ENCODE measurements at regions not wholly inside any gene's neighbourhood (a gene's known extent, or its start where the extent isn't known, plus 50 kb on each side); places are given as distances from the start of the nearest gene placed in this dataset.
"Not testable (repeated sequence)": the region's sequence is repeated elsewhere in the genome, so short reads cannot be mapped to it uniquely, and the experiment has no call there.

DNA sequence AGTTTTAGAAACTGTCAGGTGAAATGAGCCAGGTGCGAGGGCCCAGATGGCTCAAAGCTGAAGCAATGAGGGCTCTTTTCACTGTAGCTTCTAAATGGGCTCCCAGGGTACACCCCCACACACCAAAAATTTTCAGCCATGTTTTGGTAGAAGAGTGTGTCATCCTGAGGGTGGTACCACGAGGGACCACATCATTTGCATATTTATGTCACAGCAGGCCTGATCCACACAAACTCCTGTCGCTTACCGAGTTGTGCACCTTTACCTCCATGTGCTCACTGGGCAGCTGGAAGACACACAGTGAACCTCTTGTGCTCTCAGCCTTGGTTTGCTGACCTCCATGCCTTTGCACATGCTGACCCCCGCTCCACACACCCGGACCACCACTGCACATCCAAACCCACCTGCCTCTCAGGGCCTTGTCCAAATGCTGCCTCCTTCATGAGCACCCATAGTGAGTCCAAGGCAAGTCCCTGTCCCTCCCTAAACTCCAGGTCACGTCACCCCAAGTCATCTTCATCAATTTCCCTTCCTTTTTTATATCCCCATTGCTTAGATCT lies 352.2 kb downstream of the BCL2L11 start:
- intact Hi-C loops (cut with DNase I); ATAC-seq; DNase-seq: not testable (repeated sequence)

DNA sequence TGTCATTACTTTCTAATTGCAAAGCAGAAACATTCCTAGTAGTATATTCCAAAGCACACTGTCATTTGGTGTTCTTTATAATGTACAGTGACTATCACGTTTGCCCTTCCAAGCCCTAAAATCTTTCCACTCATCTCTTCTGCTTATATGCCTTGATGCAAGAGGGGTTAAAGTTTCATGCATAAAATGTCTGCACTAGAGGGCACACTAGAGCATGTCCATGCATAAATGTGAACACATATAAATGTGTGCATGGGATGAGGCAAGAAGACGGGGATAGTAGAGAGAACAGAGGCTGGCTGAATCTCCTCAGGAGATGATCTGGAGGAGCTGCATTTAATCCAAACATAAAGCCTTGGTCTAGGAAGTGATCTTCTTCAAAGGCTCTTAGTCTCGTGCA lies 352.8 kb downstream of the BCL2L11 start:
- intact Hi-C loops (cut with DNase I); DNase-seq: not testable (repeated sequence)
- ATAC-seq = peak; percentile 49 to 65

- ATAC-seq; intact Hi-C loops (cut with DNase I); DNase-seq: not testable (repeated sequence)
Observed at GRCh38 chr2:111474198-111474705, 353.5 kb downstream of the BCL2L11 start.

DNA sequence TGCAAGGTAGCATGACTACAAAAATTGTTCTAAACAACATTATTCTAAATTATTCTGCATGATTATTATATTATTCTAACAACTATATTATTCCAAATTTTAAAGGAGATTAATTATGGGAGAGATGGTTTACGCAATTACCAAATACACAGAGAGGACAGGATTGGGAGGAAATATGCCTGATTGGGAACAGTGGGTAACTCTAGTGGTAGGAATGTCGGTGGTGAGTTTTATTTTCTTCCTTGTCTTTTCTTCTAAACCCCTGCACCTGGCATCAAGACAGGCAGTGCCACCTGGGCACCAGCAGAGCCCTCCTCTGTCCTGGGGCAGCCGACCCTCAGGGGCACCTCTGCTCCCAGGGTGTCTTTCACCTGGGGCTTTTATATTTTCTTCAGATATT lies 357.6 kb downstream of the BCL2L11 start:
- intact Hi-C loops (cut with DNase I); DNase-seq; ATAC-seq: not testable (repeated sequence)

- intact Hi-C loops (cut with DNase I); DNase-seq; ATAC-seq: not testable (repeated sequence)
Observed at GRCh38 chr2:111478871-111479318, 358.2 kb downstream of the BCL2L11 start.

- ATAC-seq = peak in 1 of 2 donors; percentile 86
- not testable (repeated sequence) for DNase-seq
Observed at GRCh38 chr2:111480016-111480625, 359.4 kb downstream of the BCL2L11 start.

GRCh38 chr2:111480633-111481032 lies 359.9 kb downstream of the BCL2L11 start:
- intact Hi-C loops (cut with DNase I); DNase-seq: not testable (repeated sequence)
- peak in 1 of 2 donors; percentile 36 for ATAC-seq

More at GRCh38 chr2:111480016-111480625, 359.4 kb downstream of the BCL2L11 start:
- intact Hi-C loops (cut with DNase I) = not testable (repeated sequence)

GRCh38 chr2:111481219-111481618 lies 360.5 kb downstream of the BCL2L11 start:
- intact Hi-C loops (cut with DNase I); DNase-seq; ATAC-seq: not testable (repeated sequence)

GRCh38 chr2:111482987-111483679 lies 362.4 kb downstream of the BCL2L11 start:
- intact Hi-C loops (cut with DNase I); DNase-seq: not testable (repeated sequence)

DNA sequence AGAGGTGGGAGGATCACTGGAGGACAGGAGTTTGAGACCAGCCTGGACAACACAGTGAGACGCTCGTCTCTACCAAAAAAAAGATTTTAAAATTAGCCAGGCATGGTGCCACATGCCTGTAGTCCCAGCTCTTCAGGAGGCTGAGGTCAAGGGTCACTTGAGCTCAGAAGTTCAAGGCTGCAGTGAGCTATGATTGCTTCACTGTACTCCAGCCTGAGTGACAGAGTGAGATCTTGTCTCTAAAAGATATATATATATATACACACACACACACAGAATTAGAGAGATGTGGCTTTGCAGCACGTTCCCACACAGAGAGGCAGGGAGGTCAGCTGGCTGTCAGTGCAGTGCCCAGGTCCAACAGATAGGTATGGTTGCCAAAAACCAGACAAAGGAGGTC lies 363.4 kb downstream of the BCL2L11 start:
- ATAC-seq; intact Hi-C loops (cut with DNase I): not testable (repeated sequence)

More at GRCh38 chr2:111482987-111483679, 362.4 kb downstream of the BCL2L11 start:
- peak; percentile 46 to 74 for ATAC-seq

DNA sequence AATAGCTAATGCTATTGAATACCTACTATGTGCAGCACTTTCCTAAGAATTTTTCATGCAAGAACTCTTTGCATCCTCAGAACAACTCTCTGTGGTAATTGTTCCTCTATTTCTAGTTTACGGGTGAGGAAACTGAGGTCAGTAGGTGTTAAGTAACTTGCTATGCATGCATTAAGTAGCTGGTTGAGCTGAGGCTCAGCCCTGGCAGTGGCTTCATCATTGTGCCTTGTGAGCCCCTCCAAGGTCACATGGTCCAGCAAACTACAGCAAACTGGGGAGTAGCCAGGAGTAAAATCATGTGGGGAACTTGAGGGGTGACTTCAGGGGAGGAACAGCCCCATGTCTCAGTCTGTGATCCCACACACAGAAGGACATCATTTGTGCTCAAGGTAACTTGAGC lies 365.2 kb downstream of the BCL2L11 start:
- ATAC-seq; DNase-seq; intact Hi-C loops (cut with DNase I): not testable (repeated sequence)

More for the DNA sequence above, 363.4 kb downstream of the BCL2L11 start:
- DNase-seq = not testable (repeated sequence)

- intact Hi-C loops (cut with DNase I); DNase-seq; ATAC-seq: not testable (repeated sequence)
Observed at GRCh38 chr2:111488451-111488850, 367.7 kb downstream of the BCL2L11 start.

- intact Hi-C loops (cut with DNase I) = not testable (repeated sequence)
- peak in 1 of 2 donors; percentile 20 for ATAC-seq
Observed at GRCh38 chr2:111489460-111489859, 368.7 kb downstream of the BCL2L11 start.

GRCh38 chr2:111491181-111491580 lies 370.5 kb downstream of the BCL2L11 start:
- intact Hi-C loops (cut with DNase I); DNase-seq: not testable (repeated sequence)
- ATAC-seq = peak; percentile 23 to 43

More at GRCh38 chr2:111489460-111489859, 368.7 kb downstream of the BCL2L11 start:
- not testable (repeated sequence) for DNase-seq

DNA sequence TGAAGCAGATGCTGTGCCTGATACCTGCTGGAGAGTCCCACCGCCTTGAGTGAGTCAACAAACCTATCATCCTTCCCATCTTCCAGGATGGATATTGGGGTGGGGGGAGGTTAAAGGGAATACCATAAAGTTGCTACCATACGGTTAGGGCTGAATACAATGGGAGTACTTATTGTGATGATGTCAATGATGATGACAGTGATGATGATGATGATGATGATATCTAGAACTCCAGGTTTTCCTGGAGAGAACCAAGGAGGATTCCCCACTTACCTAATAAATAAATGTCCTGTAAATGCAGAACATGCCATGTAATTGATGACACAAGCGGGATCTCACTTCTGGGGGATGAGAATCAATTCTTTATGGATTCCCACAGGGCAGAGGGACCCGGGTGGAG lies 370.9 kb downstream of the BCL2L11 start:
- DNase-seq; ATAC-seq; intact Hi-C loops (cut with DNase I): not testable (repeated sequence)

- ATAC-seq = peak; percentile 12 to 47
- intact Hi-C loops (cut with DNase I); DNase-seq: not testable (repeated sequence)
Observed at GRCh38 chr2:111492995-111493719, 372.4 kb downstream of the BCL2L11 start.

- DNase-seq; intact Hi-C loops (cut with DNase I): not testable (repeated sequence)
- peak; percentile 44 to 53 for ATAC-seq
Observed at GRCh38 chr2:111493720-111494078, 373.0 kb downstream of the BCL2L11 start.

- peak; percentile 50 to 58 for ATAC-seq
- DNase-seq; intact Hi-C loops (cut with DNase I): not testable (repeated sequence)
Observed at GRCh38 chr2:111494288-111494980, 373.7 kb downstream of the BCL2L11 start.
